ENCODE measurements at regions not wholly inside any gene's neighbourhood (a gene's known extent, or its start where the extent isn't known, plus 50 kb on each side); places are given as distances from the start of the nearest gene placed in this dataset.

DNA sequence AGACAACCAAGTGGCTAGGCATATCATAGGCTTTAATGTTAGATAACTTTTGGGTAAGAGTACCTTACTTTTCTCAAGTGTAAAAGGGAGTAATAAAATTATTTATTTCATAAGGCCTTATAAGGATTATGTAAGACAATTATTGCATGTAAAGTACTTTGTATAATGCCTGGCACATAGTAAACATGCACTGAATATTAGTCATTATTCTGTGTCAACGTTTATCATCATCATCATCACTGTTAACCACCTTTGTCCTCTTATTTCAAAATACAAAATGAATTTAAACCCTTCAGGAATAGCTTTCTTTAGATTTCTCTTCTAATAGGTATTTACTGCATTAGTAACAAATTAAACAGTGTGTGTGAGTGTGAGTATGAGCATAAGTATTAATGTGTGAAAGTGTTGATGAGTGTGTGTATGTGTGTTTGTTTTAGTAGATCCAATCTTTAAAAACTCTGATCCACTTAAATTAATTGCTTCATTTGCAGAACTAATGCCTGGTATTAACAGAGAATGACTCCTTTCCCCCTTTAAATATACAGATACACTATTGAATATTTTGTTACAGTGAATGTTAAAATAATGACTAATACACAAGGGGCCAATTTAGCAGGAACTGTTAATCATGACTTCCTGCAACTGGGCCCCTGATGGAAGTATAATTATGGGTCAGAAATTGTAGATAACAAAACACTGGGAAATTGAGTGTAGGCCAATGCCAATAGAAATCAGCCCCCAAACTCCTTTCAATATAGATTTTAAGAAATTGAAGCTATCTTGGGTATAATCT is 213.3 kb upstream of the FZD8 start:
- Histone ChIP-seq H2BK120ac (replicated peaks; ENCODE audit: low read depth, low read length) (no peak overlapping the region), H4K5ac (ENCODE audit: insufficient read length, low read depth, low read length) (no peak overlapping the region), H2BK15ac (ENCODE audit: low read length) (no peak overlapping the region), H3K36me3 (ENCODE audit: control insufficient read depth in 2 of 4, insufficient read depth in 4 of 4, low read length in 3 of 4) (no peaks in the 10 kb centered on the region), H3K79me2 (ENCODE audit: control insufficient read depth in 1 of 2, insufficient read depth in 2 of 2, low read length in 2 of 2) (no peaks in the 10 kb centered on the region), H3K56ac (replicated peaks; ENCODE audit: insufficient read length, low read depth, low read length) (no peak overlapping the region), H2BK5ac (ENCODE audit: low read depth, low read length) (no peak overlapping the region), H3K4ac (replicated peaks; ENCODE audit: insufficient read length, low read depth, low read length) (no peak overlapping the region), H2AK5ac (ENCODE audit: low read depth, low read length) (no peak overlapping the region), H3K27ac (ENCODE audit: low read depth, low read length) (no peak overlapping the region), H3K23ac (ENCODE audit: insufficient read length) (no peak overlapping the region), H3K9ac (replicated peaks in 1 of 4; ENCODE audit: extremely low read depth in 1 of 4, low read depth in 3 of 4, low read length in 3 of 4) (no peak overlapping the region), H4K20me1 (replicated peaks in 1 of 2; ENCODE audit: control insufficient read depth in 1 of 2, insufficient read depth in 2 of 2, low read length in 2 of 2) (no peaks in the 10 kb centered on the region), H3K27me3 (replicated peaks in 1 of 4; ENCODE audit: control insufficient read depth in 3 of 4, extremely low read depth in 1 of 4, insufficient read depth in 3 of 4, low read length in 3 of 4) (no peaks in the 10 kb centered on the region), H3K4me1 (replicated peaks in 1 of 4; ENCODE audit: control insufficient read depth in 3 of 4, insufficient read depth in 4 of 4, low read length in 3 of 4) (no peaks in the 10 kb centered on the region), H4K8ac (ENCODE audit: extremely low read depth, insufficient read depth, low read length) (no peak overlapping the region), H2BK20ac (ENCODE audit: low read length) (no peak overlapping the region), H3K9me3 (ENCODE audit: insufficient read depth in 2 of 2, low read depth in 1 of 2, low read length in 1 of 2) (no peaks in the 10 kb centered on the region), H3K79me1 (ENCODE audit: low read depth, low read length) (no peaks in the 10 kb centered on the region), H3K4me2 (ENCODE audit: insufficient read depth in 1 of 2, low read depth in 2 of 2, low read length in 2 of 2) (no peak overlapping the region), H4K91ac (replicated peaks; ENCODE audit: insufficient read length, low read length) (no peak overlapping the region), H2BK12ac (ENCODE audit: low read depth, low read length) (no peak overlapping the region), H3K18ac (ENCODE audit: extremely low read depth, low read length) (no peak overlapping the region), H2AFZ (ENCODE audit: low read length) (no peak overlapping the region), H3K23me2 (ENCODE audit: low read depth, low read length) (no peaks in the 10 kb centered on the region), H3K14ac (ENCODE audit: insufficient read length) (no peak overlapping the region), H3K4me3 (ENCODE audit: extremely low read depth in 1 of 4, insufficient read depth in 2 of 4, low read depth in 3 of 4, low read length in 4 of 4) (no peak overlapping the region)
- CTCF ChIA-PET (ENCODE audit: partially characterized antibody), result no interaction called here
- TF ChIP-seq EP300 (IDR thresholded peaks at IDR 0.05; ENCODE audit: borderline replicate concordance in 1 of 2, low read depth in 2 of 2, low read length in 2 of 2) (no peak), CEBPB (IDR thresholded peaks at IDR 0.05; ENCODE audit: low read depth, low read length) (no peak), SIRT6 (IDR thresholded peaks at IDR 0.05; ENCODE audit: low read length) (no peak), SUZ12 (IDR thresholded peaks at IDR 0.05; ENCODE audit: low read length) (no peak), RBBP5 (IDR thresholded peaks at IDR 0.05; ENCODE audit: borderline replicate concordance, low read depth, low read length) (no peak)
- TF ChIP-seq, protein P1, sequence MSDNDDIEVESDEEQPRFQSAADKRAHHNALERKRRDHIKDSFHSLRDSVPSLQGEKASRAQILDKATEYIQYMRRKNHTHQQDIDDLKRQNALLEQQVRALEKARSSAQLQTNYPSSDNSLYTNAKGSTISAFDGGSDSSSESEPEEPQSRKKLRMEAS (IDR thresholded peaks at IDR 0.05), result no peak
- DNase-seq (ENCODE audit: low read depth in 1 of 2, low spot score in 2 of 2) (no peak), FAIRE-seq (no peak)
- 83% methylated on average over 1 of the region's 1 CpG; no CpG with 5 or more reads in 1 of the 2 experiments for WGBS, 2 experiments (ENCODE audit: extremely low coverage in 1 of 2, insufficient coverage in 1 of 2, insufficient read length in 1 of 2, insufficient replicate concordance in 2 of 2, low coverage in 1 of 2, low lambda C conversion rate in 2 of 2, missing lambda C conversion rate in 1 of 2)
- POLR2A ChIA-PET (ENCODE audit: partially characterized antibody), result no interaction called here
